GM18870 (cell line): ENCODE measurements at regions not wholly inside any gene's neighbourhood (a gene's known extent, or its start where the extent isn't known, plus 50 kb on each side); places are given as distances from the start of the nearest gene placed in this dataset.
"Not testable (repeated sequence)": the region's sequence is repeated elsewhere in the genome, so short reads cannot be mapped to it uniquely, and the experiment has no call there.

Experiments used
- ATAC-seq: cut with Tn5 transposase; IDR thresholded peaks from one replicate; pipeline ENCODE4 v1.9.1; 2021; ENCODE audit warnings: moderate library complexity; ENCODE audit not compliant: unreplicated experiment

- no peak for ATAC-seq
These were observed 59.4 kb upstream of the TLL1 start for GRCh38 chr4:165813606-165814005.

GRCh38 chr4:165814256-165815020 is 58.6 kb upstream of the TLL1 start:
- ATAC-seq = no peak

- ATAC-seq = not testable (repeated sequence)
These were observed 53.9 kb upstream of the TLL1 start for GRCh38 chr4:165819126-165819525.
